NT2/D1 (cell line): ENCODE measurements at regions not wholly inside any gene's neighbourhood (a gene's known extent, or its start where the extent isn't known, plus 50 kb on each side); places are given as distances from the start of the nearest gene placed in this dataset.

ENCODE experiments used
- DNase-seq: peaks from one replicate; pipeline ENCODE4 v3.0.0-alpha.2; 2011; ENCODE audit warnings: low read depth, low spot score
- H3K27me3 ChIP-seq: 2 replicates; pipeline ENCODE4 v1.6.0; 2011; ENCODE audit warnings: mild to moderate bottlenecking; ENCODE audit not compliant: insufficient read length, insufficient read depth
- H3K36me3 ChIP-seq: 2 replicates; pipeline ENCODE4 v1.6.1; 2011; ENCODE audit warnings: mild to moderate bottlenecking, low read length, mixed read lengths; ENCODE audit not compliant: insufficient read depth, insufficient read length
- H3K4me1 ChIP-seq: 2 replicates; pipeline ENCODE4 v1.5.1; 2011; ENCODE audit not compliant: insufficient read depth, insufficient read length
- H3K4me3 ChIP-seq: 2 replicates; pipeline ENCODE4 v1.5.1; 2011; ENCODE audit warnings: low read depth; ENCODE audit not compliant: insufficient read length
- H3K9ac ChIP-seq: 2 replicates; pipeline ENCODE4 v1.6.0; 2011; ENCODE audit warnings: low read depth; ENCODE audit not compliant: insufficient read length
- H3K9me3 ChIP-seq: 2 replicates; pipeline ENCODE4 v1.5.1; 2011; ENCODE audit warnings: mild to moderate bottlenecking, low read length; ENCODE audit not compliant: insufficient read depth
- SUZ12 ChIP-seq: IDR thresholded peaks from 2 replicates; pipeline ENCODE4 v1.6.1; 2011; ENCODE audit not compliant: insufficient read length, insufficient read depth; ENCODE audit errors: extremely low read depth
- YY1 ChIP-seq: IDR thresholded peaks from 2 replicates; pipeline ENCODE4 v1.6.1; 2011; ENCODE audit not compliant: insufficient read length, insufficient read depth
- ZNF274 ChIP-seq: IDR thresholded peaks from 2 replicates; pipeline ENCODE4 v1.6.1; 2011; ENCODE audit warnings: mild to moderate bottlenecking, low read depth, low read length

DNA sequence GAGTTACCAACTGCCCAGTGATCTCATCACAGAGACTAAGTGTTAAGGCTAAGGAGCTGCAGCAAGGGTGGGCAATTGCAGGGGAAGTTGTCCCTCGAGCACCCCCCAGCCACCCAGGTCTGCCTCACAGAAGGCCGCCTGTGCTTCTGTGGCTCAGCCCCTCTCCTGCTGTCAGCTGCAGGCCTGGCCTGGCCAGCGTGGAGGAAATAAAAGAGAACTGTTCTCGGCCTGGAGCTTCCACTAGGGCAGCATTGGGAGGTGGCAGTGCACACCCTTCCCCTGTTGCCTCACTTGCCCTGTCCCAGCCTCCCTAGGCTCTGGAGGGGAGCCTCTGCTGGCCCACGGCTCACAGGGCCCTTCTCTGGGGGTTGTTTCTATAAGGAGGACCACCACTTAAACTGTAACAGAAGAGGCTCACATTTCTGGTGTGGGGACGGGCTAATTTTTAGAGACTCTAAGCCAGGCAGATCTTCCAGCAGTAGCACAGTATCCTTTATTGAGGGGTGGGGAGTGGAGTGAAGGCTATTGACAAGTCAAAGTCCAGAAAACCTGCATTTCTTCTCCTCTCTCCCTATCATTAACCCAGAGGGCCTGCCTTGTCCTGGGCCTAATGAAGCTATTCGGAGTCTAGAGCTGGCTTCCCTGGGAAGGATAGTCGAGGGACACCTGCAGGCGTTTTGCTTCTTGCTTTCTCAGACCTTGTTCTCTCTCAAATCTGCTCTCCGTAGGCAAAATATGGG lies 75.6 kb upstream of the ADPGK start:
- no peak overlapping the region for H3K4me3 ChIP-seq
- no peaks in the 10 kb centered on the region for H3K36me3 ChIP-seq
- no peak overlapping the region for H3K9ac ChIP-seq
- no peak for DNase-seq
- TF ChIP-seq ZNF274 (no peak), YY1 (no peak), SUZ12 (no peak)
- H3K9me3 ChIP-seq = no peaks in the 10 kb centered on the region
- peaks cover 5% of the 10 kb centered on the region for H3K4me1 ChIP-seq
- H3K27me3 ChIP-seq = no peaks in the 10 kb centered on the region

DNA sequence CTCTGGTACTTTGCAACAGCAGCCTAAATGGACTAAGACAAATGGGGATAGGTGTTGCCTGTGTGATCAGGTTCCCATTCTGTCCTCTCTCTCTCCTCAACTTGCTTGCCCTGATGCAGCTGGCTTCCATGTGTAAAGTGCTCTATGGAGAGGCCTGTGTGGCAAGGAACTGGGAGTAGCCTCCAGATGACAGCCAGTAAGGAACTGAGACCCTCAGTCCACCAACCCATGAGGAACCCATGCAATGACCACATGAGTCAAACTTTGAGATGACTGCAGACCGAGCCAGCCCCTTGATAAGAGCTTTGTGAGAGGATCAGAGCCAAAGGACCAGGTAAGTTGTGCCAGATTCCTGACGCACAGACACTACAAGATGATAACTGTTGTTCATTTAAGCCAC lies 74.6 kb upstream of the ADPGK start:
- Histone ChIP-seq H3K27me3 (no peaks in the 10 kb centered on the region), H3K9me3 (no peaks in the 10 kb centered on the region), H3K9ac (no peak overlapping the region), H3K4me3 (no peak overlapping the region), H3K36me3 (no peaks in the 10 kb centered on the region), H3K4me1 (peaks cover 5% of the 10 kb centered on the region)
- no peak for DNase-seq
- TF ChIP-seq SUZ12 (no peak), YY1 (no peak), ZNF274 (no peak)

DNA sequence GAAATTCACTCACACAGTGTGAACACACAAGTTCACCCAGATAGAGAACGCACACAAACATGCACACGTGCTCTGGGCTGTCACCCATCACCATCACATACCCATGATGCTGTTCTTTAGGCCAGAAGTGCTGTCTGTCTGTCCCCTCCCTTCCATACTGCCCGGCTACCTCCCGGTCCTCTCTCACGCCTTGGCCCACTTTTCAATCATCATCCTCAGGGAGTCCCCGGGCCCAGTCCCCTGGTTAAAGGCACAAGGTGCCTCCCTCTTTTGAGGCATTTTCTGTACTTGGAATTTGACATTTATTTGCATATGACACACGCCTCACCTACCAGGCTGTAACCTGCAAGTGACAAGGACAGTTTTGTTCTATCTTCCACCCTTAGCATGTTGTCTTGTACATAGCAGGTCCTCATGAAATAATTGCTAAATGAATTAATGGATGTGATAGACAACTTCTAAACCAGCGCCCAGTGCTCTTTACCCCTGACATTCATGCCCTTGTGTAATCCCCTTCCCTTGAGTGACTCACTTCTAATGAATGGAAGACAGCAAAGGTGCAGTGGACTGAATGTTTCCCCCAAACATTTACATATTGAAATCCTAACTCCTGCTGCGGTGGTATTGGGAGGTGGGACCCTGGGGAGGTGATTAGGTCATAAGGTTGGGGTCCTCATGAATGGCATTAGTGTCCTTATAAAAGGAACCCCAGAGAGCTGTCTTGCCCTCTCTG lies 73.9 kb upstream of the ADPGK start:
- Histone ChIP-seq H3K9ac (no peak overlapping the region), H3K36me3 (no peaks in the 10 kb centered on the region), H3K4me1 (peaks cover 6% of the 10 kb centered on the region), H3K4me3 (no peak overlapping the region), H3K9me3 (no peaks in the 10 kb centered on the region), H3K27me3 (no peaks in the 10 kb centered on the region)
- no peak for DNase-seq
- no peak for TF ChIP-seq YY1
- no peak for TF ChIP-seq ZNF274
- TF ChIP-seq SUZ12 = no peak

DNA sequence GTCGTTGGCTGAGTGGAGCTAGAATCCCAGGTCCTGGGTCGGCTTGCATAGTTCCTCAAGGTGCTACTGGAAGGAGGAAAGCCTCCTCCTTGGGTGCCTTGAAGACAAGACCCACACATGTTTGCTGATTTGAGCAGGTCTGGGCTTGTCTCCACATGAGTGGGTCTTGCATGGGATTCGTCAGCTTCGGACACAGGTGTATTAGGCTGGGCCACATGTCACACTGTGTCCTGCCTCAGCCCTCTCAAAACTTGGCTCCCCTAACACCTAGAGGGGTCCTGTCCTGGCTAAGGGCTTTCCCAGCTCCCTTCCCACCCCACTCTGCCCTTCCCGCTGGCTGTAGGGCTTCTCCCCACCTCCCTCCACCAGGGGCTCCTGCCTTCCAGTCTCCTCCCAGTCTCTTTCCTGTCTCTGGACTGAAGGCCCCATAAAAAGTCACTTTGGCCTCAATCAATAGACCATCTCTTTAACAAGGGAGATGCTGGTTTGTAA lies 73.0 kb upstream of the ADPGK start:
- H3K9me3 ChIP-seq = no peaks in the 10 kb centered on the region

DNA sequence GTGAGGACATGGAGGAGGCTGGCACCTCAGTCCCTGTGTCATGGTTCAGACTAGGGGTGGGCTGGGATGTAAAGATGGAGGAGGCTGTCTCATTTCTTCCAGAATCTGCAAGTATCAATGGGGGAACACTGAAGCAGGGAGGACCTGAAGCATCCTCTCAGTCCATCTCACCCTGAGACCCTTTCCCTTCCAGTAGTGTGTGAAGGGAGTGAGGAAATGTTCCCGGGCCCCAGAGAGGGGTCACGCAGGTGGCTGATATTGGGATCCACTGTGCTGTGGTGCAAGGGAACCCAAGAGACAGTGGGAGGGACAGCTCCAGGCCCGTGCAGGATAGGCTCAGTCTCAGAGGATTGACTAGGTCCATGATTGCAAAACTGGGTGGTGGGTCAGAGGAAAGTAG lies 72.2 kb upstream of the ADPGK start:
- TF ChIP-seq SUZ12 (no peak), YY1 (no peak), ZNF274 (no peak)
- H3K36me3 ChIP-seq = no peaks in the 10 kb centered on the region
- H3K9me3 ChIP-seq = no peaks in the 10 kb centered on the region
- DNase-seq = no peak
- peaks cover 10% of the 10 kb centered on the region for H3K4me1 ChIP-seq
- no peaks in the 10 kb centered on the region for H3K27me3 ChIP-seq
- H3K9ac ChIP-seq = no peak overlapping the region
- H3K4me3 ChIP-seq = no peak overlapping the region

More for the DNA sequence above, 73.0 kb upstream of the ADPGK start:
- Histone ChIP-seq H3K27me3 (no peaks in the 10 kb centered on the region), H3K36me3 (no peaks in the 10 kb centered on the region), H3K4me3 (no peak overlapping the region), H3K9ac (no peak overlapping the region), H3K4me1 (peaks cover 7% of the 10 kb centered on the region)
- no peak for TF ChIP-seq YY1
- no peak for TF ChIP-seq SUZ12
- TF ChIP-seq ZNF274 = no peak
- no peak for DNase-seq

DNA sequence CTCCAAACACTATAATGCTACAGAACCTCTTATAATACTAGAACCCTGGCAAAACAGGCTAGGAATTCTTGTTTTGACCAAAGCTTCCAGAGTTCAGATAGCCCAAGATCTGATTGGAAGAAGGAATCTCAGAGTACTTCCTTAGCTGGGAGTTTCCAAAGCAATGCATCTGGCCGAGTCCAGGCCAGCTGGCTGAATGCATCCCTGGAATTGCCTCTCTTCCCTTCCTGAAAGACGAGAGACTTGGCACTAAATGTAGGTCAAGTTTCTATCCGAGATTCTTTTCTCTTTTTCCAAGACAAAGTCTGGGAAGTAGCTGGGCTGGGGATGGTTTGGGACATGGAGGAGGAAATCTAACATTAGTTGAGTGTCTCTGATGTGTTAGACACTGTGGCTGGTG lies 68.7 kb upstream of the ADPGK start:
- TF ChIP-seq ZNF274 (no peak), SUZ12 (no peak), YY1 (no peak)
- no peak overlapping the region for H3K9ac ChIP-seq
- no peaks in the 10 kb centered on the region for H3K9me3 ChIP-seq
- H3K27me3 ChIP-seq = no peaks in the 10 kb centered on the region
- no peak for DNase-seq
- peaks cover 11% of the 10 kb centered on the region for H3K4me1 ChIP-seq
- no peak overlapping the region for H3K4me3 ChIP-seq
- no peaks in the 10 kb centered on the region for H3K36me3 ChIP-seq

DNA sequence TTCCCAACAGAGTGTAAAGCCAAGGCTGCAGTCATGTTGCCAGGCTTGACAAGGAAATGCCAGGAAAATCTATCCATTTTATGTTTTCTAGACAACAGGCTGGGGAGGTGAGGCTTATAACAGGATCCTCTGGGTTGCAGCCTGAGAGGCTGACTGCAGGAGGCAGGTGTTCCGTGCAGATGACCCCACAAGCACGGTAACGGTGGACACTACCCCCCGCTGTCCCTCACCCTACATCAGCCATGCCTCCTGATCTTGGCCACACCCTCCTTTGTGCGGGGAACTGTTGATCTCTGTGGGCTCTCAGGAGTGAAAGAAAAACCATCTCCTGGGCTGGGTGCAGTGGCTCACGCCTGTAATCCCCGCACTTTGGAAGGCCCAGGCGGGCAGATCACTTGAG lies 68.0 kb upstream of the ADPGK start:
- Histone ChIP-seq H3K36me3 (no peaks in the 10 kb centered on the region), H3K4me3 (no peak overlapping the region), H3K4me1 (peaks cover 12% of the 10 kb centered on the region), H3K9ac (no peak overlapping the region), H3K27me3 (no peaks in the 10 kb centered on the region), H3K9me3 (no peaks in the 10 kb centered on the region)
- DNase-seq = no peak
- TF ChIP-seq SUZ12 = no peak
- no peak for TF ChIP-seq ZNF274
- no peak for TF ChIP-seq YY1
